NCI-H1092 (cell line): ENCODE measurements at regions not wholly inside any gene's neighbourhood (a gene's known extent, or its start where the extent isn't known, plus 50 kb on each side); places are given as distances from the start of the nearest gene placed in this dataset.

ENCODE experiments used
- DNase-seq: peaks from one replicate; lab custom pipeline; 2025; lab: John Stamatoyannopoulos, UW

- DNase-seq, result no peak
Measured at GRCh38 chr11:106216281-106216680, 138.8 kb downstream of the AASDHPPT start.

GRCh38 chr11:106217456-106217855, 140.0 kb downstream of the AASDHPPT start:
- DNase-seq, result no peak

- no peak for DNase-seq
Measured at GRCh38 chr11:106218106-106218505, 140.6 kb downstream of the AASDHPPT start.

- DNase-seq, result no peak
Measured at GRCh38 chr11:106222626-106223025, 145.2 kb downstream of the AASDHPPT start.

GRCh38 chr11:106224172-106224571, 146.7 kb downstream of the AASDHPPT start:
- no peak for DNase-seq

- no peak for DNase-seq
Measured at GRCh38 chr11:106228996-106229395, 151.5 kb downstream of the AASDHPPT start.

GRCh38 chr11:106231591-106231990, 154.1 kb downstream of the AASDHPPT start:
- no peak for DNase-seq

- no peak for DNase-seq
Measured at GRCh38 chr11:106233191-106233590, 155.7 kb downstream of the AASDHPPT start.

- DNase-seq, result no peak
Measured at GRCh38 chr11:106234794-106235193, 157.3 kb downstream of the AASDHPPT start.

GRCh38 chr11:106236295-106236694, 158.8 kb downstream of the AASDHPPT start:
- DNase-seq, result no peak

- DNase-seq, result no peak
Measured at GRCh38 chr11:106238704-106239360, 161.4 kb downstream of the AASDHPPT start.

- DNase-seq, result no peak
Measured at GRCh38 chr11:106241601-106242257, 164.3 kb downstream of the AASDHPPT start.

GRCh38 chr11:106242718-106243415, 165.4 kb downstream of the AASDHPPT start:
- no peak for DNase-seq

GRCh38 chr11:106246495-106246894, 169.0 kb downstream of the AASDHPPT start:
- no peak for DNase-seq

- DNase-seq, result no peak
Measured at GRCh38 chr11:106249617-106250239, 172.3 kb downstream of the AASDHPPT start.

GRCh38 chr11:106262852-106263251, 185.4 kb downstream of the AASDHPPT start:
- no peak for DNase-seq

- no peak for DNase-seq
Measured at GRCh38 chr11:106263527-106263926, 186.1 kb downstream of the AASDHPPT start.

- no peak for DNase-seq
Measured at GRCh38 chr11:106271086-106271485, 193.6 kb downstream of the AASDHPPT start.

- no peak for DNase-seq
Measured at GRCh38 chr11:106271686-106272085, 194.2 kb downstream of the AASDHPPT start.

GRCh38 chr11:106275151-106275550, 197.7 kb downstream of the AASDHPPT start:
- DNase-seq, result no peak

- DNase-seq, result no peak
Measured at GRCh38 chr11:106276126-106276525, 198.7 kb downstream of the AASDHPPT start.

GRCh38 chr11:106276859-106277436, 199.5 kb downstream of the AASDHPPT start:
- no peak for DNase-seq
